Parathyroid adenoma (tissue), 2 donors: ENCODE measurements at regions not wholly inside any gene's neighbourhood (a gene's known extent, or its start where the extent isn't known, plus 50 kb on each side); places are given as distances from the start of the nearest gene placed in this dataset.

Experiments used
- H2AFZ ChIP-seq: fragments of 300-600 bp; sonication (generic); one replicate; pipeline ENCODE4 v1.7.0; 2017; ENCODE audit warnings: antibody characterized with exemption, mild to moderate bottlenecking
- H3K27ac ChIP-seq: fragments of 300-600 bp; sonication (generic); one replicate; pipeline ENCODE4 v1.7.0; 2017
- H3K27me3 ChIP-seq: fragments of 300-600 bp; sonication (generic); one replicate; pipeline ENCODE4 v1.7.0; 2017; ENCODE audit warnings: low read length; ENCODE audit not compliant: control insufficient read depth, insufficient read depth
- H3K36me3 ChIP-seq: fragments of 300-600 bp; sonication (generic); one replicate; pipeline ENCODE4 v1.7.0; 2017; ENCODE audit warnings: low read length; ENCODE audit not compliant: control insufficient read depth, insufficient read depth
- H3K4me1 ChIP-seq: fragments of 300-600 bp; sonication (generic); one replicate; pipeline ENCODE4 v1.7.0; 2017; ENCODE audit warnings: control low read depth
- H3K4me2 ChIP-seq: fragments of 300-600 bp; sonication (generic); one replicate; pipeline ENCODE4 v1.7.0; 2017; ENCODE audit warnings: low read length
- H3K4me3 ChIP-seq: fragments of 300-600 bp; sonication (generic); one replicate; pipeline ENCODE4 v1.7.0; 2017; ENCODE audit warnings: low read depth, low read length
- H3K79me2 ChIP-seq: fragments of 300-600 bp; sonication (generic); one replicate; pipeline ENCODE4 v1.7.0; 2017; ENCODE audit warnings: control low read depth
- H3K9ac ChIP-seq: fragments of 300-600 bp; sonication (generic); one replicate; pipeline ENCODE4 v1.7.0; 2017; ENCODE audit warnings: mild to moderate bottlenecking
- H3K9me3 ChIP-seq: fragments of 300-600 bp; sonication (generic); one replicate; pipeline ENCODE4 v1.7.0; 2017; ENCODE audit warnings: low read length; ENCODE audit not compliant: control insufficient read depth
- CTCF ChIP-seq: fragments of 300-600 bp; sonication (generic); IDR thresholded peaks from one replicate; pipeline ENCODE4 v1.7.0; 2017; ENCODE audit warnings: antibody characterized with exemption, mild to moderate bottlenecking
- donor health status: primary hyperparathyroidism.

- no peak overlapping the region for H2AFZ ChIP-seq
- H3K4me3 ChIP-seq, result no peak overlapping the region
- H3K36me3 ChIP-seq, result no peaks in the 10 kb centered on the region
- no peak overlapping the region for H3K9ac ChIP-seq
- no peak overlapping the region for H3K4me2 ChIP-seq
- H3K27ac ChIP-seq, result no peak overlapping the region
- no peaks in the 10 kb centered on the region for H3K79me2 ChIP-seq
- H3K27me3 ChIP-seq, result no peaks in the 10 kb centered on the region
- no peaks in the 10 kb centered on the region for H3K9me3 ChIP-seq
- H3K4me1 ChIP-seq, result no peaks in the 10 kb centered on the region
- TF ChIP-seq CTCF, result no peak
These were observed 345.8 kb downstream of the SOX9 start for GRCh38 chr17:72466606-72467005.

DNA sequence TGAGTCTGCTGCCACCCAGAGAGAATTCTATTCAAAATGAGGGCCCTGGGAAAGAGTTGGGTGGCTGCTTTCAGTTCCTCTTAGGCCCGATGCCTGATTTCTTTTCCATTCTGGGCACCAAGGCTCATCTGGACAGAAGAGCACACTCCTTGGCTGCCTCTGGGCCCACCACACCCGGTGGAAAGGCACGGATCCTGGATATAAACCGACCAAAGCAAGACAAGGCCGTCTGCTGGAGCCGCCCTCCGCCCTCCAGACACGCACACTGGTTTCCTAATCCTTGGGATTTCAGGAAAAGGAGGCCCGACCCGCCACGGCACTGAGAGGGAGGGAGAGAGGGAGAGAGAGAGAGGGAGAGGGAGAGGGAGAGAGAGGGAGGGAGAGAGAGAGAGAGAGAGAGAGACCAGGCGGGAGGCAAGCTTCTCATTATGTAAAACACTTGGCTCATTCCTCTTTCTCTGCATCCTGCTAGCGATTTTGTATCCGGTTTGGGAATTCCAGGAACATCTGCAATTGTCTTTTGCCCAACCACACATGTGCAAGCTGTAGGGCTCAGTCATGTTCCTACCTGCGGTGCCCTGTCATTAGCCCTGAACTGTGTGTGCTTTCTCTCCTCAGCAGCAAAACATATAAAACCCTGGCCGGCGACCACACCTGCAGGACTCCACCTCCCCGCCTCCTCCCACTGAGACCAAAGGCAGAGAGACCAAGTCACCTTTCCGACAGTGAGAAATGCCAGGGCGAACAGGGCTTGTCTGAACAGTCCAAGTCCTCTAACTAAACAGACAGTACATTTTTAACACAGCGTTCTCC is 347.2 kb downstream of the SOX9 start:
- Histone ChIP-seq H3K4me1 (no peaks in the 10 kb centered on the region), H3K4me3 (no peak overlapping the region), H3K9ac (no peak overlapping the region)

GRCh38 chr17:72468841-72469240 is 348.0 kb downstream of the SOX9 start:
- H3K9ac ChIP-seq, result no peak overlapping the region
- H3K4me3 ChIP-seq, result no peak overlapping the region
- no peaks in the 10 kb centered on the region for H3K27me3 ChIP-seq
- no peaks in the 10 kb centered on the region for H3K9me3 ChIP-seq
- H2AFZ ChIP-seq, result no peak overlapping the region
- H3K4me1 ChIP-seq, result no peaks in the 10 kb centered on the region
- H3K4me2 ChIP-seq, result no peak overlapping the region
- no peaks in the 10 kb centered on the region for H3K36me3 ChIP-seq
- H3K27ac ChIP-seq, result no peak overlapping the region
- no peak for TF ChIP-seq CTCF
- H3K79me2 ChIP-seq, result no peaks in the 10 kb centered on the region

More for the DNA sequence above, 347.2 kb downstream of the SOX9 start:
- Histone ChIP-seq H3K79me2 (no peaks in the 10 kb centered on the region), H3K36me3 (no peaks in the 10 kb centered on the region), H3K4me2 (no peak overlapping the region), H3K9me3 (no peaks in the 10 kb centered on the region), H3K27ac (no peak overlapping the region), H3K27me3 (no peaks in the 10 kb centered on the region), H2AFZ (no peak overlapping the region)
- TF ChIP-seq CTCF, result no peak

- H3K4me1 ChIP-seq, result no peaks in the 10 kb centered on the region
- H3K9ac ChIP-seq, result no peak overlapping the region
- H3K9me3 ChIP-seq, result no peaks in the 10 kb centered on the region
- H3K27ac ChIP-seq, result no peak overlapping the region
- TF ChIP-seq CTCF, result no peak
- H3K4me2 ChIP-seq, result no peak overlapping the region
- H3K27me3 ChIP-seq, result no peaks in the 10 kb centered on the region
- H3K79me2 ChIP-seq, result no peaks in the 10 kb centered on the region
- no peak overlapping the region for H3K4me3 ChIP-seq
- no peaks in the 10 kb centered on the region for H3K36me3 ChIP-seq
- H2AFZ ChIP-seq, result no peak overlapping the region
These were observed 349.4 kb downstream of the SOX9 start for GRCh38 chr17:72470121-72470705.
